ENCODE measurements at regions not wholly inside any gene's neighbourhood (a gene's known extent, or its start where the extent isn't known, plus 50 kb on each side); places are given as distances from the start of the nearest gene placed in this dataset.

- Histone ChIP-seq H2BK15ac (ENCODE audit: low read length) (no peak overlapping the region), H2AK5ac (ENCODE audit: low read depth, low read length) (no peak overlapping the region), H3K27me3 (replicated peaks in 1 of 4; ENCODE audit: control insufficient read depth in 3 of 4, extremely low read depth in 1 of 4, insufficient read depth in 3 of 4, low read length in 3 of 4) (no peaks in the 10 kb centered on the region), H4K5ac (ENCODE audit: insufficient read length, low read depth, low read length) (no peak overlapping the region), H3K18ac (ENCODE audit: extremely low read depth, low read length) (no peak overlapping the region), H2BK120ac (replicated peaks; ENCODE audit: low read depth, low read length) (no peak overlapping the region), H2BK12ac (ENCODE audit: low read depth, low read length) (no peak overlapping the region), H2BK5ac (ENCODE audit: low read depth, low read length) (no peak overlapping the region), H3K79me2 (ENCODE audit: control insufficient read depth in 1 of 2, insufficient read depth in 2 of 2, low read length in 2 of 2) (no peaks in the 10 kb centered on the region), H4K20me1 (replicated peaks in 1 of 2; ENCODE audit: control insufficient read depth in 1 of 2, insufficient read depth in 2 of 2, low read length in 2 of 2) (no peaks in the 10 kb centered on the region), H3K56ac (replicated peaks; ENCODE audit: insufficient read length, low read depth, low read length) (no peak overlapping the region), H3K4me2 (ENCODE audit: insufficient read depth in 1 of 2, low read depth in 2 of 2, low read length in 2 of 2) (no peak overlapping the region), H3K79me1 (ENCODE audit: low read depth, low read length) (no peaks in the 10 kb centered on the region), H3K4ac (replicated peaks; ENCODE audit: insufficient read length, low read depth, low read length) (no peak overlapping the region), H3K23me2 (ENCODE audit: low read depth, low read length) (no peaks in the 10 kb centered on the region), H2BK20ac (ENCODE audit: low read length) (no peak overlapping the region), H4K91ac (replicated peaks; ENCODE audit: insufficient read length, low read length) (no peak overlapping the region), H3K36me3 (ENCODE audit: control insufficient read depth in 2 of 4, insufficient read depth in 4 of 4, low read length in 3 of 4) (peaks cover 0 to 10% (median 0%) of the 10 kb centered on the region in 4 experiments; a peak in 2 of 8 replicates), H3K14ac (ENCODE audit: insufficient read length) (no peak overlapping the region), H3K9ac (replicated peaks in 1 of 4; ENCODE audit: extremely low read depth in 1 of 4, low read depth in 3 of 4, low read length in 3 of 4) (no peak overlapping the region), H2AFZ (ENCODE audit: low read length) (no peak overlapping the region), H3K9me3 (ENCODE audit: insufficient read depth in 2 of 2, low read depth in 1 of 2, low read length in 1 of 2) (no peaks in the 10 kb centered on the region), H4K8ac (ENCODE audit: extremely low read depth, insufficient read depth, low read length) (no peak overlapping the region), H3K23ac (ENCODE audit: insufficient read length) (no peak overlapping the region), H3K4me1 (replicated peaks in 1 of 4; ENCODE audit: control insufficient read depth in 3 of 4, insufficient read depth in 4 of 4, low read length in 3 of 4) (peaks cover 0 to 5% (median 2%) of the 10 kb centered on the region in 4 experiments; a peak in 3 of 7 replicates), H3K27ac (ENCODE audit: low read depth, low read length) (no peak overlapping the region), H3K4me3 (ENCODE audit: extremely low read depth in 1 of 4, insufficient read depth in 2 of 4, low read depth in 3 of 4, low read length in 4 of 4) (no peak overlapping the region; a peak in 1 of 8 replicates)
- ChIA-PET CTCF (ENCODE audit: partially characterized antibody) (interaction anchor here (0.6 to 1.3 kb wide), 2 partner anchors 79 to 205 kb away, joined by 3 to 4 read pairs; no protein-coding TSS in a partner anchor), POLR2A (ENCODE audit: partially characterized antibody) (interaction anchor here (1.1 to 1.6 kb wide), 4 partner anchors 9 to 109 kb away, joined by 3 to 7 read pairs (median 5); no protein-coding TSS in a partner anchor)
- TF ChIP-seq JUN (IDR thresholded peaks at IDR 0.05; ENCODE audit: low read depth, low read length), result no peak
- TF ChIP-seq BCL11A (IDR thresholded peaks at IDR 0.05; ENCODE audit: low read depth in 2 of 2, low read length in 2 of 2), result no peak
- no peak for TF ChIP-seq CHD1 (IDR thresholded peaks at IDR 0.05; ENCODE audit: low read depth, low read length)
- no peak for TF ChIP-seq GABPA (IDR thresholded peaks at IDR 0.05; ENCODE audit: borderline replicate concordance, insufficient read depth, low read length)
- TF ChIP-seq FOSL1 (IDR thresholded peaks at IDR 0.05; ENCODE audit: insufficient read depth, low read depth, low read length), result no peak
- no peak for TF ChIP-seq SUZ12 (IDR thresholded peaks at IDR 0.05; ENCODE audit: low read length)
- FAIRE-seq, result no peak
- DNase-seq (ENCODE audit: low read depth in 1 of 2, low spot score in 2 of 2), result no peak
- WGBS, 2 experiments (ENCODE audit: extremely low coverage in 1 of 2, insufficient coverage in 1 of 2, insufficient read length in 1 of 2, insufficient replicate concordance in 2 of 2, low coverage in 1 of 2, low lambda C conversion rate in 2 of 2, missing lambda C conversion rate in 1 of 2), result 81% methylated on average over 2 of the region's 2 CpGs; no CpG with 5 or more reads in 1 of the 2 experiments
Measured at GRCh38 chr6:125679651-125680050, 69.8 kb upstream of the HEY2 start.

Data from H1 (cell line).